MM.1S (cell line): ENCODE measurements at regions not wholly inside any gene's neighbourhood (a gene's known extent, or its start where the extent isn't known, plus 50 kb on each side); places are given as distances from the start of the nearest gene placed in this dataset.

Source experiments
- DNase-seq: peaks from one replicate; pipeline ENCODE4 v3.0.0-alpha.2; 2015
- H2AFZ ChIP-seq: fragments of 300-600 bp; sonication (generic); 2 replicates; pipeline ENCODE4 v1.6.0; 2016; ENCODE audit warnings: antibody characterized with exemption, low read length
- H3F3A ChIP-seq: fragments of 300-600 bp; sonication (generic); 2 replicates; pipeline ENCODE4 v1.6.1; 2016; ENCODE audit warnings: mild to moderate bottlenecking, antibody characterized with exemption, low read length, moderate library complexity, mixed read lengths; ENCODE audit not compliant: insufficient read depth
- H3K27ac ChIP-seq: fragments of 300-600 bp; sonication (generic); 2 replicates; pipeline ENCODE4 v1.5.1; 2016; ENCODE audit warnings: mild to moderate bottlenecking, low read length
- H3K27me3 ChIP-seq: fragments of 300-600 bp; sonication (generic); replicated peaks from 2 replicates; pipeline ENCODE4 v1.6.0; 2016; ENCODE audit warnings: low read length; ENCODE audit not compliant: insufficient read depth
- H3K36me3 ChIP-seq: fragments of 300-600 bp; sonication (generic); replicated peaks from 2 replicates; pipeline ENCODE4 v1.6.1; 2016; ENCODE audit warnings: mild to moderate bottlenecking, low read length, mixed read lengths; ENCODE audit not compliant: insufficient read depth
- H3K4me1 ChIP-seq: fragments of 300-600 bp; sonication (generic); 2 replicates; pipeline ENCODE4 v1.6.1; 2016; ENCODE audit warnings: low read length, mixed read lengths
- H3K4me2 ChIP-seq: fragments of 300-600 bp; sonication (generic); 2 replicates; pipeline ENCODE4 v1.6.0; 2016; ENCODE audit warnings: low read depth, low read length
- H3K4me3 ChIP-seq: fragments of 300-600 bp; sonication (generic); 2 replicates; pipeline ENCODE4 v1.5.1; 2016; ENCODE audit warnings: low read length, mixed read lengths
- H3K79me2 ChIP-seq: fragments of 300-600 bp; sonication (generic); 2 replicates; pipeline ENCODE4 v1.6.1; 2016; ENCODE audit warnings: mixed run types, low read length, mixed read lengths
- H3K9ac ChIP-seq: fragments of 300-600 bp; sonication (generic); 2 replicates; pipeline ENCODE4 v1.6.1; 2016; ENCODE audit warnings: low read length, mixed read lengths
- H3K9me2 ChIP-seq: fragments of 300-600 bp; sonication (generic); replicated peaks from 2 replicates; pipeline ENCODE4 v1.6.1; 2016; ENCODE audit warnings: mild to moderate bottlenecking, low read length, mixed read lengths; ENCODE audit not compliant: insufficient read depth
- H3K9me3 ChIP-seq: fragments of 300-600 bp; sonication (generic); replicated peaks from 2 replicates; pipeline ENCODE4 v1.6.1; 2016; ENCODE audit warnings: mild to moderate bottlenecking, low read length, mixed read lengths; ENCODE audit not compliant: insufficient read depth
- H4K20me1 ChIP-seq: fragments of 300-600 bp; sonication (generic); 2 replicates; pipeline ENCODE4 v1.6.1; 2016; ENCODE audit warnings: mild to moderate bottlenecking, low read length, moderate library complexity, mixed read lengths; ENCODE audit not compliant: insufficient read depth
- EZH2 ChIP-seq: fragments of 300-600 bp; sonication (generic); optimal IDR thresholded peaks from 2 replicates; pipeline ENCODE3; 2017; ENCODE audit warnings: low read depth, mild to moderate bottlenecking, antibody characterized with exemption, low read length, mixed read lengths
- EZH2phosphoT487 ChIP-seq: fragments of 300-600 bp; sonication (generic); IDR thresholded peaks from 2 replicates; pipeline ENCODE4 v1.6.1; 2018; ENCODE audit warnings: antibody characterized with exemption, low read length
- TF ChIP-seq, protein P1 (sequence below): fragments of 300-600 bp; sonication (generic); IDR thresholded peaks from 2 replicates; pipeline ENCODE4 v1.5.1; 2016; ENCODE audit warnings: antibody characterized with exemption, low read length, mixed read lengths

DNA sequence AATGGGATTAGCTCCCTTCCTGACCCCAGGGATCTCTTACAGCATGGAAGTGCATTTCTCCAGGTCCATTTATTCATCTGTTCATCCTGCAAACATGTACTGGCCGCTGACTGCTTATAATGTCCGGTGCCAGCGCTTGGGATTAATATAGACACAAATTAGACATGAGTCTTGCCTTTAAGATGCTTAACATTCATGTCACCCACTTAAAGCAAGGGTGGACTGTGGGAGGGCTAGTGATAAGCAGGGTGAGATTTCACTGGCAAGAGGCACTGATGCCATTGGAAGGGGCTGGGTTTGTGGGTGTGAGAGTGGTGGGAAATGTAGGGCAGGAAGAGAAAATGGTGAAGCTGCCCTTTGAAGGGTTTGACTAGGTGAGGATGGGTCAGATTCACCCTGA is 92.2 kb upstream of the MPHOSPH6 start:
- no peak overlapping the region for H3K27ac ChIP-seq
- H4K20me1 ChIP-seq: no peaks in the 10 kb centered on the region
- no peak overlapping the region for H3K4me2 ChIP-seq
- no peaks in the 10 kb centered on the region for H3F3A ChIP-seq
- no peaks in the 10 kb centered on the region for H3K4me1 ChIP-seq
- no peak for TF ChIP-seq EZH2phosphoT487
- TF ChIP-seq, protein P1, sequence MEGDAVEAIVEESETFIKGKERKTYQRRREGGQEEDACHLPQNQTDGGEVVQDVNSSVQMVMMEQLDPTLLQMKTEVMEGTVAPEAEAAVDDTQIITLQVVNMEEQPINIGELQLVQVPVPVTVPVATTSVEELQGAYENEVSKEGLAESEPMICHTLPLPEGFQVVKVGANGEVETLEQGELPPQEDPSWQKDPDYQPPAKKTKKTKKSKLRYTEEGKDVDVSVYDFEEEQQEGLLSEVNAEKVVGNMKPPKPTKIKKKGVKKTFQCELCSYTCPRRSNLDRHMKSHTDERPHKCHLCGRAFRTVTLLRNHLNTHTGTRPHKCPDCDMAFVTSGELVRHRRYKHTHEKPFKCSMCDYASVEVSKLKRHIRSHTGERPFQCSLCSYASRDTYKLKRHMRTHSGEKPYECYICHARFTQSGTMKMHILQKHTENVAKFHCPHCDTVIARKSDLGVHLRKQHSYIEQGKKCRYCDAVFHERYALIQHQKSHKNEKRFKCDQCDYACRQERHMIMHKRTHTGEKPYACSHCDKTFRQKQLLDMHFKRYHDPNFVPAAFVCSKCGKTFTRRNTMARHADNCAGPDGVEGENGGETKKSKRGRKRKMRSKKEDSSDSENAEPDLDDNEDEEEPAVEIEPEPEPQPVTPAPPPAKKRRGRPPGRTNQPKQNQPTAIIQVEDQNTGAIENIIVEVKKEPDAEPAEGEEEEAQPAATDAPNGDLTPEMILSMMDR: no peak
- TF ChIP-seq EZH2: no peak
- H3K9me2 ChIP-seq: no peaks in the 10 kb centered on the region
- no peak for DNase-seq
- H3K9me3 ChIP-seq: no peaks in the 10 kb centered on the region
- H3K36me3 ChIP-seq: no peaks in the 10 kb centered on the region
- no peaks in the 10 kb centered on the region for H3K27me3 ChIP-seq
- no peak overlapping the region for H3K4me3 ChIP-seq
- H2AFZ ChIP-seq: no peak overlapping the region
- no peak overlapping the region for H3K9ac ChIP-seq
- no peaks in the 10 kb centered on the region for H3K79me2 ChIP-seq

DNA sequence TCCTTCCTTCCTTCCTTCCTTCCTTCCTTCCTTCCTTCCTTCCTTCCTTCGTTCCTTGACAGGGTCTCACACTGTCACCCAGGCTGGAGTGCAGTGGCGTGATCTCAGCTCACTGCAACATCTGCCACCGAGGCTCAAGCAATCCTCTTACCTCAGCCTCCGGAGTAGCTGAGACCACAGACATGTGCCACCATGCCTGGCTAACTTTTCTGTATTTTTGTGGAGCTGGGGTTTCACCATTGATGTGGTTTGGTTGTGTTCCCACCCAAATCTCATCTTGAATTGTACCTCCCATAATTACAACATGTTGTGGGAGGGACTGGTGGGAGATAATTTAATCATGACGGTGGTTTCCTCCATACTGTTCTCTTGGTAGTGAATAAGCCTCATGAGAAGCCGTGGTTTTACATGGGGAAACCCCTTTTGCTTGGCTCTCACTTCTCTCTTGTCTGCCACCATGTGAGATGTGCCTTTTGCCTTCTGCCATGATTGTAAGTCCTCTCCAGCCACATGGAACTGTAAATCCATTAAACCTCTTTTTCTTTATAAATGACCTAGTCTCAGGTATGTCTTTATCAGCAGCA is 90.3 kb upstream of the MPHOSPH6 start:
- no peak for DNase-seq
- Histone ChIP-seq H3K9ac (no peak overlapping the region), H3K4me2 (no peak overlapping the region), H3K4me3 (no peak overlapping the region), H3K9me2 (no peaks in the 10 kb centered on the region), H3K9me3 (no peaks in the 10 kb centered on the region), H3K4me1 (no peaks in the 10 kb centered on the region), H3K36me3 (no peaks in the 10 kb centered on the region), H4K20me1 (no peaks in the 10 kb centered on the region), H3K27me3 (no peaks in the 10 kb centered on the region), H2AFZ (no peak overlapping the region), H3K27ac (no peak overlapping the region), H3F3A (no peaks in the 10 kb centered on the region), H3K79me2 (no peaks in the 10 kb centered on the region)
- TF ChIP-seq EZH2 (no peak), EZH2phosphoT487 (no peak)
- TF ChIP-seq, protein P1: no peak

DNA sequence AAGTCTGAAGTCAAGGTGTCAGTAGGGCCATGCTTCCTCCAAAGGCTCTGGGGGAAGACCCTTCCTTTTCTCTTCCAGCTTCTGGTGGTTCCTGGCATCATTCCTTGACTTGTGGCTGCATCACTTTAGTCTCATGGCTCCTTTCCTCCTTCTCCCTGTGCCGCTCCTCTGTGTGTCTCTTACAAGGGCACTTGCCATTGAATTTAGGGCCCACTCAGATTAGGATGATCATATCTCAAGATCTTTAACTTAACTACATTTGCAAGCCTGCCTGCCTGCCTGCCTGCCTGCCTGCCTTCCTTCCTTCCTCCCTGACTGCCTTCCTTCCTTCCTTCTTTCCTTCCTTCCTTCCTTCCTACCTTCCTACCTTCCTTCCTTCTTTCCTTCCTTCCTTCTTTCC is 89.7 kb upstream of the MPHOSPH6 start:
- no peaks in the 10 kb centered on the region for H3K9me2 ChIP-seq
- H3K9me3 ChIP-seq: no peaks in the 10 kb centered on the region
- H3K79me2 ChIP-seq: no peaks in the 10 kb centered on the region
- no peak overlapping the region for H3K4me3 ChIP-seq
- no peak overlapping the region for H3K9ac ChIP-seq
- H3K36me3 ChIP-seq: no peaks in the 10 kb centered on the region
- no peaks in the 10 kb centered on the region for H3K27me3 ChIP-seq
- H2AFZ ChIP-seq: no peak overlapping the region
- no peak overlapping the region for H3K27ac ChIP-seq
- no peaks in the 10 kb centered on the region for H3K4me1 ChIP-seq
- H3F3A ChIP-seq: no peaks in the 10 kb centered on the region
- no peaks in the 10 kb centered on the region for H4K20me1 ChIP-seq
- no peak for DNase-seq
- TF ChIP-seq EZH2 (no peak), EZH2phosphoT487 (no peak)
- TF ChIP-seq, protein P1: no peak
- no peak overlapping the region for H3K4me2 ChIP-seq
